OCI-LY7 (cell line): ENCODE measurements at regions not wholly inside any gene's neighbourhood (a gene's known extent, or its start where the extent isn't known, plus 50 kb on each side); places are given as distances from the start of the nearest gene placed in this dataset.

Experiments
- CTCF ChIP-seq: fragments of 200-600 bp; sonication (generic); conservative IDR thresholded peaks from 2 replicates; pipeline ENCODE4 v1.5.1; 2014; ENCODE audit warnings: mild to moderate bottlenecking, antibody characterized with exemption, low read length, moderate library complexity, mixed read lengths
- EZH2phosphoT487 ChIP-seq: fragments of 200-600 bp; sonication (generic); IDR thresholded peaks from 2 replicates; pipeline ENCODE4 v1.6.1; 2018; ENCODE audit warnings: low read depth, borderline replicate concordance, mild to moderate bottlenecking, mixed run types, antibody characterized with exemption, low read length, moderate library complexity, mixed read lengths

- TF ChIP-seq CTCF (no peak), EZH2phosphoT487 (no peak)
These were observed 1190.4 kb downstream of the GATA3 start for GRCh38 chr10:9244864-9245263.
